HCT116 (cell line): ENCODE measurements at regions not wholly inside any gene's neighbourhood (a gene's known extent, or its start where the extent isn't known, plus 50 kb on each side); places are given as distances from the start of the nearest gene placed in this dataset.
A peak's percentile ranks its signal among the peaks of the same experiment; 100 is the strongest.

Experiments
- ATAC-seq: fragments of 200-7000 bp; cut with Tn5 transposase; 2 replicates; pipeline ENCODE4 v1.9.1; 2020; ENCODE audit warnings: mild to moderate bottlenecking, moderate library complexity
- BruUV-seq: library from RNA; stranded (reverse); fragments of 400-500 nt; replicated peaks from 2 replicates; lab custom pipeline; 2021; lab: Mats Ljungman, UMichigan
- CTCF ChIA-PET: fragments of 300-600 bp; sonication (Branson Sonifier 250); formaldehyde crosslinking; loops from one replicate; lab custom pipeline; 2021; ENCODE audit warnings: antibody characterized with exemption; lab: Charles Lee
- POLR2A ChIA-PET: fragments of 300-600, 350-600 bp; sonication (Branson Sonifier 250); formaldehyde crosslinking; loops from one replicate; lab custom pipeline; 2021; ENCODE audit warnings: antibody characterized with exemption; lab: Charles Lee
- RAD21 ChIA-PET, 2 experiments: fragments of 300-600 bp; sonication (Branson Sonifier 250); formaldehyde crosslinking; loops; one replicate each; lab custom pipeline; 2023; ENCODE audit warnings: low total read pairs in 2 of 2; ENCODE audit not compliant: uncharacterized antibody in 2 of 2, unreplicated experiment in 2 of 2, low non-redundant PET in 1 of 2; lab: Charles Lee
- DNase-seq: peaks from one replicate; pipeline ENCODE4 v3.0.0-alpha.2; 2010; ENCODE audit warnings: low read depth, low spot score
- H2AFZ ChIP-seq: fragments of 200-600 bp; shearing (Covaris generic), sonication (generic); 2 replicates; pipeline ENCODE4 v1.6.1; 2017; ENCODE audit warnings: low read depth, mixed run types, mixed read lengths, antibody characterized with exemption, low read length; ENCODE audit not compliant: poor library complexity, severe bottlenecking
- H3K27ac ChIP-seq: 2 replicates; pipeline ENCODE4 v1.5.1; 2012; ENCODE audit warnings: low read depth, low read length
- H3K27me3 ChIP-seq: fragments of 200-600 bp; sonication (generic); 2 replicates; pipeline ENCODE4 v1.6.1; 2016; ENCODE audit warnings: mixed run types, low read length, mixed read lengths; ENCODE audit not compliant: insufficient read depth
- H3K36me3 ChIP-seq, 2 experiments: fragments of 200-500 bp in 1 of 2; fragments of 200-600 bp in 1 of 2; sonication (Bioruptor generic) in 1 of 2; sonication (generic) in 1 of 2; 2 replicates each; pipeline versions ENCODE4 v1.5.1 to v1.6.1; 2014 to 2016; ENCODE audit warnings: low read length in 2 of 2, inconsistent platforms in 1 of 2, mixed read lengths in 1 of 2, mixed run types in 1 of 2; ENCODE audit not compliant: insufficient read depth in 2 of 2, control insufficient read depth in 1 of 2
- H3K4me1 ChIP-seq, 2 experiments: fragments of 200-600 bp in 1 of 2; sonication (generic) in 1 of 2; 2 replicates each; pipeline versions ENCODE4 v1.5.1 to v1.6.1; 2012 to 2017; ENCODE audit warnings: low read length in 2 of 2, inconsistent platforms in 1 of 2, mild to moderate bottlenecking in 1 of 2, mixed read lengths in 1 of 2, mixed run types in 1 of 2, moderate library complexity in 1 of 2; ENCODE audit not compliant: insufficient read depth in 2 of 2, control insufficient read depth in 1 of 2
- H3K4me2 ChIP-seq: fragments of 200-600 bp; sonication (generic); 2 replicates; pipeline ENCODE4 v1.6.1; 2017; ENCODE audit warnings: mixed run types, low read length, mixed read lengths
- H3K4me3 ChIP-seq, 2 experiments: fragments of 200-600 bp in 1 of 2; sonication (generic) in 1 of 2; replicated peaks in 1 of 2; 2 replicates each; pipeline ENCODE4 v1.5.1; 2011 to 2016; ENCODE audit warnings: low read length in 2 of 2, control low read depth in 1 of 2, low read depth in 1 of 2, mild to moderate bottlenecking in 1 of 2, mixed read lengths in 1 of 2, mixed run types in 1 of 2
- H3K79me2 ChIP-seq: fragments of 200-600 bp; sonication (generic); 2 replicates; pipeline ENCODE4 v1.6.1; 2017; ENCODE audit warnings: mild to moderate bottlenecking, mixed run types, low read length, moderate library complexity, mixed read lengths; ENCODE audit not compliant: insufficient read depth
- H3K9ac ChIP-seq: fragments of 200-600 bp; sonication (generic); 2 replicates; pipeline ENCODE4 v1.6.1; 2016; ENCODE audit warnings: low read length, mixed read lengths
- H3K9me2 ChIP-seq: fragments of 200-600 bp; sonication (generic), shearing (Covaris generic); 2 replicates; pipeline ENCODE4 v1.6.1; 2017; ENCODE audit warnings: mixed run types, mild to moderate bottlenecking, moderate library complexity; ENCODE audit not compliant: insufficient read depth
- H3K9me3 ChIP-seq, 2 experiments: fragments of 200-500 bp in 1 of 2; fragments of 200-600 bp in 1 of 2; sonication (Bioruptor generic) in 1 of 2; sonication (generic) in 1 of 2; 2 replicates each; pipeline ENCODE4 v1.6.1; 2014 to 2017; ENCODE audit warnings: low read length in 2 of 2, mixed read lengths in 2 of 2, inconsistent platforms in 1 of 2, low read depth in 1 of 2, mild to moderate bottlenecking in 1 of 2, mixed run types in 1 of 2, moderate library complexity in 1 of 2; ENCODE audit not compliant: control insufficient read depth in 1 of 2, insufficient read depth in 1 of 2
- H4K20me1 ChIP-seq: fragments of 200-600 bp; sonication (generic), shearing (Covaris generic); 2 replicates; pipeline ENCODE4 v1.6.1; 2017; ENCODE audit warnings: mixed run types, mild to moderate bottlenecking, moderate library complexity; ENCODE audit not compliant: insufficient read depth
- ATF3 ChIP-seq: IDR thresholded peaks from 2 replicates; pipeline ENCODE4 v1.6.1; 2012
- CBX3 ChIP-seq: IDR thresholded peaks from 2 replicates; pipeline ENCODE4 v1.6.1; 2012; ENCODE audit warnings: low read depth
- CEBPB ChIP-seq: IDR thresholded peaks from 2 replicates; pipeline ENCODE4 v1.6.1; 2012; ENCODE audit warnings: low read depth
- CTCF ChIP-seq, 3 experiments: fragments of 200-600 bp in 1 of 3; sonication (generic) in 1 of 3; IDR thresholded peaks in 2 of 3; conservative IDR thresholded peaks in 1 of 3; 2 replicates each; pipeline ENCODE4 v1.5.1; 2012 to 2017; ENCODE audit warnings: low read depth in 2 of 3, low read length in 2 of 3, antibody characterized with exemption in 1 of 3, borderline replicate concordance in 1 of 3, control low read depth in 1 of 3, mild to moderate bottlenecking in 1 of 3, mixed read lengths in 1 of 3, mixed run types in 1 of 3, moderate library complexity in 1 of 3; ENCODE audit not compliant: insufficient read depth in 1 of 3
- EGR1 ChIP-seq: IDR thresholded peaks from 2 replicates; pipeline ENCODE4 v1.6.1; 2012; ENCODE audit warnings: low read depth
- EZH2 ChIP-seq: fragments of 200-600 bp; sonication (generic); IDR thresholded peaks from 2 replicates; pipeline ENCODE4 v1.6.1; 2017; ENCODE audit warnings: antibody characterized with exemption, mixed run types
- POLR2AphosphoS5 ChIP-seq: IDR thresholded peaks from 2 replicates; pipeline ENCODE4 v1.6.1; 2011; ENCODE audit warnings: mild to moderate bottlenecking, low read depth, low read length, moderate library complexity
- RAD21 ChIP-seq: IDR thresholded peaks from 2 replicates; pipeline ENCODE4 v1.6.1; 2012; ENCODE audit warnings: low read depth, mild to moderate bottlenecking
- SIN3A ChIP-seq: IDR thresholded peaks from 2 replicates; pipeline ENCODE4 v1.6.1; 2012; ENCODE audit warnings: low read depth
- TCF7L2 ChIP-seq: IDR thresholded peaks from 2 replicates; pipeline ENCODE4 v1.7.0; 2011; ENCODE audit warnings: borderline replicate concordance, inconsistent platforms; ENCODE audit not compliant: insufficient read depth, insufficient read length; ENCODE audit errors: extremely low read depth
- YY1 ChIP-seq: IDR thresholded peaks from 2 replicates; pipeline ENCODE4 v1.6.1; 2011; ENCODE audit warnings: low read length, low read depth, moderate library complexity, mild to moderate bottlenecking; ENCODE audit not compliant: insufficient replicate concordance; ENCODE audit errors: extremely low read depth
- ZNF274 ChIP-seq: fragments of 200-500 bp; sonication (Bioruptor generic); IDR thresholded peaks from 2 replicates; pipeline ENCODE4 v1.6.1; 2014; ENCODE audit warnings: mild to moderate bottlenecking, low read depth, low read length, inconsistent platforms
- intact Hi-C: fragments of 100-400 bp; cut with micrococcal nuclease; formaldehyde crosslinking; loops from 2 replicates; pipeline ENCODE4 v1.10.0; 2022

GRCh38 chr3:59326246-59327024 lies 276.6 kb upstream of the CFAP20DC start:
- Histone ChIP-seq H3K36me3 (no peaks in the 10 kb centered on the region), H3K27me3 (no peaks in the 10 kb centered on the region), H4K20me1 (no peaks in the 10 kb centered on the region), H3K9me2 (no peaks in the 10 kb centered on the region), H3K27ac (no peak overlapping the region), H3K4me3 (no peak overlapping the region), H3K4me2 (no peak overlapping the region), H2AFZ (no peak overlapping the region), H3K4me1 (no peaks in the 10 kb centered on the region), H3K9me3 (no peaks in the 10 kb centered on the region), H3K79me2 (no peaks in the 10 kb centered on the region), H3K9ac (no peak overlapping the region)
- DNase-seq (no peak), ATAC-seq (peak; percentile 74)
- BruUV-seq: no TSS peak
- ChIA-PET POLR2A (no interaction called here), CTCF (interaction anchor here (0.5 kb wide), 1 partner anchor 9 kb away, joined by 3 read pairs; no protein-coding TSS in a partner anchor), RAD21 (no interaction called here)
- TF ChIP-seq ZNF274 (no peak), YY1 (no peak), EZH2 (no peak), RAD21 (peak; percentile 31; the same call in 1 of the 2 replicates), EGR1 (no peak), CBX3 (no peak), CTCF (IDR thresholded peaks at IDR 0.05 in 2 of 3, conservative IDR thresholded peaks at IDR 0.05 in 1 of 3; ENCODE audit: borderline replicate concordance in 1 of 3, insufficient read depth in 1 of 3, low read depth in 2 of 3, low read length in 2 of 3) (peak in 2 of 3 experiments; percentile 70 to 77; a peak in 4 of 6 replicates), TCF7L2 (peak; percentile 69), CEBPB (no peak), POLR2AphosphoS5 (no peak), ATF3 (no peak), SIN3A (no peak)
- intact Hi-C loops: no loop called here
